HepG2 (cell line): ENCODE measurements at regions not wholly inside any gene's neighbourhood (a gene's known extent, or its start where the extent isn't known, plus 50 kb on each side); places are given as distances from the start of the nearest gene placed in this dataset.

Experiments used
- ATAC-seq: fragments of 200-7000 bp; cut with Tn5 transposase; 3 replicates; pipeline ENCODE4 v1.9.1; 2020; ENCODE audit warnings: mild to moderate bottlenecking, moderate library complexity
- BruUV-seq: library from RNA; stranded (reverse); fragments of 400-500 nt; replicated peaks from 2 replicates; lab custom pipeline; 2021; lab: Mats Ljungman, UMichigan
- CTCF ChIA-PET: fragments of 300-600 bp; formaldehyde crosslinking; extraction: SDS; loops from one replicate; lab custom pipeline; 2021; ENCODE audit warnings: low total read pairs, inconsistent platforms, low intra/inter-chr PET ratio; lab: Yijun Ruan, JAX
- POLR2A ChIA-PET: fragments of 350-600 bp; sonication (Branson Sonifier 250); formaldehyde crosslinking; loops from one replicate; lab custom pipeline; 2020; ENCODE audit warnings: antibody characterized with exemption, inconsistent platforms; lab: Yijun Ruan, JAX
- DNase-seq: peaks from one replicate; pipeline ENCODE4 v3.0.0-alpha.2; 2015; ENCODE audit warnings: low spot score
- FAIRE-seq: peaks from 3 replicates; lab custom pipeline; 2011; peaks lifted over from hg19 to GRCh38; lab: Jason Lieb, UNC
- H2AFZ ChIP-seq: one replicate; pipeline ENCODE4 v1.6.1; 2011; ENCODE audit warnings: low read length, inconsistent platforms
- H3K27ac ChIP-seq: fragments of 300-600 bp; 3 replicates; pipeline ENCODE4 v1.8.0; 2011; ENCODE audit warnings: mixed run types, mild to moderate bottlenecking, mixed read lengths, low read length, inconsistent platforms; ENCODE audit not compliant: insufficient read depth; ENCODE audit errors: extremely low read length
- H3K27me3 ChIP-seq, 2 experiments: fragments of 200-600 bp in 1 of 2; 2 replicates in 1 of 2; 3 replicates in 1 of 2; pipeline versions ENCODE4 v1.6.0 to v1.8.0; 2011; ENCODE audit warnings: low read length in 2 of 2, mild to moderate bottlenecking in 2 of 2, moderate library complexity in 2 of 2, inconsistent platforms in 1 of 2; ENCODE audit not compliant: insufficient read depth in 2 of 2, control insufficient read depth in 1 of 2
- H3K36me3 ChIP-seq, 2 experiments: fragments of 200-600 bp in 1 of 2; replicated peaks in 1 of 2; 2 replicates in 1 of 2; 3 replicates in 1 of 2; pipeline versions ENCODE4 v1.5.1 to v1.8.0; 2011; ENCODE audit warnings: low read length in 2 of 2, inconsistent platforms in 1 of 2; ENCODE audit not compliant: insufficient read depth in 2 of 2, control insufficient read depth in 1 of 2
- H3K4me1 ChIP-seq: 2 replicates; pipeline ENCODE4 v1.5.1; 2012; ENCODE audit warnings: low read length, inconsistent platforms; ENCODE audit not compliant: insufficient read depth
- H3K4me2 ChIP-seq: 2 replicates; pipeline ENCODE4 v1.6.0; 2011; ENCODE audit warnings: low read depth, low read length, inconsistent platforms
- H3K4me3 ChIP-seq, 3 experiments: fragments of 200-600 bp in 1 of 3; sonication (generic), shearing (Covaris generic) in 1 of 3; replicated peaks in 1 of 3; 2 replicates each; pipeline ENCODE4 v1.5.1; 2011 to 2016; ENCODE audit warnings: low read length in 3 of 3, inconsistent platforms in 2 of 3, low read depth in 2 of 3, mild to moderate bottlenecking in 2 of 3, control low read depth in 1 of 3, mixed read lengths in 1 of 3; ENCODE audit not compliant: insufficient read depth in 1 of 3
- H3K79me2 ChIP-seq: one replicate; pipeline ENCODE4 v1.6.1; 2011; ENCODE audit warnings: low read length, inconsistent platforms; ENCODE audit not compliant: insufficient read depth
- H3K9ac ChIP-seq: 2 replicates; pipeline ENCODE4 v1.6.0; 2011; ENCODE audit warnings: mild to moderate bottlenecking, low read depth, low read length, inconsistent platforms; ENCODE audit not compliant: insufficient read depth
- H3K9me3 ChIP-seq: 2 replicates; pipeline ENCODE4 v1.5.1; 2012; ENCODE audit warnings: mild to moderate bottlenecking, low read length
- H4K20me1 ChIP-seq: 2 replicates; pipeline ENCODE4 v1.6.0; 2011; ENCODE audit warnings: inconsistent platforms, mild to moderate bottlenecking, low read length, moderate library complexity; ENCODE audit not compliant: insufficient read depth
- AGO1 ChIP-seq: fragments of 200-400 bp; formaldehyde crosslinking; IDR thresholded peaks from 2 replicates; pipeline ENCODE4 v1.6.1; 2017; ENCODE audit warnings: mild to moderate bottlenecking, low read depth, low read length, moderate library complexity; ENCODE audit not compliant: poor library complexity, severe bottlenecking
- ERF ChIP-seq: IDR thresholded peaks from 2 replicates; pipeline ENCODE4 v1.6.1; 2018; ENCODE audit warnings: missing biosample characterization, missing genetic modification reagents
- KDM4B ChIP-seq: sonication (generic); formaldehyde crosslinking; IDR thresholded peaks from 2 replicates; pipeline ENCODE4 v1.4.0; 2020; ENCODE audit warnings: missing genetic modification reagents
- KLF13 ChIP-seq: sonication (generic); formaldehyde crosslinking; IDR thresholded peaks from 2 replicates; pipeline ENCODE4 v1.4.0; 2020; ENCODE audit warnings: mild to moderate bottlenecking, missing genetic modification reagents
- PLRG1 ChIP-seq: fragments of 450-650 bp; conservative IDR thresholded peaks from 2 replicates; pipeline ENCODE4 v1.6.1; 2016
- POGZ ChIP-seq: sonication (generic); formaldehyde crosslinking; IDR thresholded peaks from 2 replicates; pipeline ENCODE4 v1.4.0; 2020; ENCODE audit warnings: mild to moderate bottlenecking, missing genetic modification reagents
- POLR2AphosphoS5 ChIP-seq: IDR thresholded peaks from 2 replicates; pipeline ENCODE4 v1.6.1; 2012; ENCODE audit warnings: low read depth, low read length
- SALL1 ChIP-seq: sonication (generic); formaldehyde crosslinking; IDR thresholded peaks from 2 replicates; pipeline ENCODE4 v1.8.0; 2022; ENCODE audit warnings: mild to moderate bottlenecking, missing genetic modification reagents
- SMC3 ChIP-seq: IDR thresholded peaks from 2 replicates; pipeline ENCODE4 v1.6.1; 2011; ENCODE audit warnings: low read length, improper control_type of control experiment
- SRSF4 ChIP-seq: fragments of 200-400 bp; formaldehyde crosslinking; IDR thresholded peaks from one replicate; pipeline ENCODE4 v1.6.1; 2018; ENCODE audit warnings: mild to moderate bottlenecking, low read depth, low read length, moderate library complexity; ENCODE audit not compliant: poor library complexity, severe bottlenecking
- ZEB1 ChIP-seq: IDR thresholded peaks from 2 replicates; pipeline ENCODE4 v1.6.1; 2012; ENCODE audit warnings: mild to moderate bottlenecking, low read depth, inconsistent platforms; ENCODE audit not compliant: insufficient replicate concordance
- ZIK1 ChIP-seq: sonication (generic); formaldehyde crosslinking; IDR thresholded peaks from 2 replicates; pipeline ENCODE4 v1.5.0; 2020; ENCODE audit warnings: mild to moderate bottlenecking, low read depth, missing genetic modification reagents, borderline replicate concordance
- ZNF629 ChIP-seq: sonication (generic); formaldehyde crosslinking; conservative IDR thresholded peaks from 2 replicates; pipeline ENCODE4 v1.5.0; 2020; ENCODE audit warnings: missing genetic modification reagents
- ZNF772 ChIP-seq: sonication (generic); formaldehyde crosslinking; IDR thresholded peaks from 2 replicates; pipeline ENCODE4 v1.5.0; 2020; ENCODE audit warnings: mild to moderate bottlenecking, missing genetic modification reagents
- WGBS: methylation state at CpG from one replicate; pipeline ENCODE4 v1.1.6; 2017; ENCODE audit warnings: low lambda C conversion rate; 5-methylcytosine and 5-hydroxymethylcytosine counted together
- in situ Hi-C: cut with HindIII; loops from 2 replicates; pipeline ENCODE4 v1.10.0; 2017; ENCODE audit warnings: low pct_unique_long_range_greater_than_20kb; ENCODE audit not compliant: extremely low pct_ligation_motif_present
- intact Hi-C: fragments of 100-400 bp; cut with micrococcal nuclease; formaldehyde crosslinking; loops from one replicate; pipeline ENCODE4 v1.10.0; 2022; ENCODE audit not compliant: unreplicated experiment
- TF ChIP-seq, protein P1 (sequence below): sonication (generic); formaldehyde crosslinking; IDR thresholded peaks from 2 replicates; pipeline ENCODE4 v1.4.0; 2020; ENCODE audit warnings: missing genetic modification reagents
- TF ChIP-seq, protein P2 (sequence below), 2 experiments: fragments of 450-650 bp in 1 of 2; sonication (generic) in 1 of 2; formaldehyde crosslinking in 1 of 2; IDR thresholded peaks; 2 replicates each; pipeline versions ENCODE4 v1.6.1 to v1.8.0; 2016 to 2022; ENCODE audit warnings: antibody characterized with exemption in 1 of 2, mild to moderate bottlenecking in 1 of 2, missing genetic modification reagents in 1 of 2

GRCh38 chr12:111064154-111064553, 143.8 kb upstream of the MYL2 start:
- no peak overlapping the region for H2AFZ ChIP-seq
- H4K20me1 ChIP-seq, result no peaks in the 10 kb centered on the region
- H3K27ac ChIP-seq, result no peak overlapping the region
- no peaks in the 10 kb centered on the region for H3K9me3 ChIP-seq
- in situ Hi-C loops, result no loop called here
- H3K9ac ChIP-seq, result no peak overlapping the region
- no peak for FAIRE-seq
- TF ChIP-seq POGZ, result no peak
- no peak for TF ChIP-seq ZIK1 (CRISPR knock-in tag)
- no peak for TF ChIP-seq POLR2AphosphoS5
- no peak for TF ChIP-seq ZNF772
- no peak for TF ChIP-seq PLRG1
- no peak for TF ChIP-seq KDM4B
- TF ChIP-seq KLF13 (CRISPR knock-in tag), result no peak
- TF ChIP-seq SALL1 (CRISPR knock-in tag), result no peak
- TF ChIP-seq SMC3, result no peak
- no peak for TF ChIP-seq ERF (CRISPR knock-in tag)
- TF ChIP-seq, protein P1, sequence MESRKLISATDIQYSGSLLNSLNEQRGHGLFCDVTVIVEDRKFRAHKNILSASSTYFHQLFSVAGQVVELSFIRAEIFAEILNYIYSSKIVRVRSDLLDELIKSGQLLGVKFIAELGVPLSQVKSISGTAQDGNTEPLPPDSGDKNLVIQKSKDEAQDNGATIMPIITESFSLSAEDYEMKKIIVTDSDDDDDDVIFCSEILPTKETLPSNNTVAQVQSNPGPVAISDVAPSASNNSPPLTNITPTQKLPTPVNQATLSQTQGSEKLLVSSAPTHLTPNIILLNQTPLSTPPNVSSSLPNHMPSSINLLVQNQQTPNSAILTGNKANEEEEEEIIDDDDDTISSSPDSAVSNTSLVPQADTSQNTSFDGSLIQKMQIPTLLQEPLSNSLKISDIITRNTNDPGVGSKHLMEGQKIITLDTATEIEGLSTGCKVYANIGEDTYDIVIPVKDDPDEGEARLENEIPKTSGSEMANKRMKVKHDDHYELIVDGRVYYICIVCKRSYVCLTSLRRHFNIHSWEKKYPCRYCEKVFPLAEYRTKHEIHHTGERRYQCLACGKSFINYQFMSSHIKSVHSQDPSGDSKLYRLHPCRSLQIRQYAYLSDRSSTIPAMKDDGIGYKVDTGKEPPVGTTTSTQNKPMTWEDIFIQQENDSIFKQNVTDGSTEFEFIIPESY (CRISPR knock-in tag), result no peak
- no peak for TF ChIP-seq AGO1
- TF ChIP-seq SRSF4, result no peak
- TF ChIP-seq ZEB1, result no peak
- no peak for TF ChIP-seq ZNF629 (CRISPR knock-in tag)
- TF ChIP-seq, protein P2, sequence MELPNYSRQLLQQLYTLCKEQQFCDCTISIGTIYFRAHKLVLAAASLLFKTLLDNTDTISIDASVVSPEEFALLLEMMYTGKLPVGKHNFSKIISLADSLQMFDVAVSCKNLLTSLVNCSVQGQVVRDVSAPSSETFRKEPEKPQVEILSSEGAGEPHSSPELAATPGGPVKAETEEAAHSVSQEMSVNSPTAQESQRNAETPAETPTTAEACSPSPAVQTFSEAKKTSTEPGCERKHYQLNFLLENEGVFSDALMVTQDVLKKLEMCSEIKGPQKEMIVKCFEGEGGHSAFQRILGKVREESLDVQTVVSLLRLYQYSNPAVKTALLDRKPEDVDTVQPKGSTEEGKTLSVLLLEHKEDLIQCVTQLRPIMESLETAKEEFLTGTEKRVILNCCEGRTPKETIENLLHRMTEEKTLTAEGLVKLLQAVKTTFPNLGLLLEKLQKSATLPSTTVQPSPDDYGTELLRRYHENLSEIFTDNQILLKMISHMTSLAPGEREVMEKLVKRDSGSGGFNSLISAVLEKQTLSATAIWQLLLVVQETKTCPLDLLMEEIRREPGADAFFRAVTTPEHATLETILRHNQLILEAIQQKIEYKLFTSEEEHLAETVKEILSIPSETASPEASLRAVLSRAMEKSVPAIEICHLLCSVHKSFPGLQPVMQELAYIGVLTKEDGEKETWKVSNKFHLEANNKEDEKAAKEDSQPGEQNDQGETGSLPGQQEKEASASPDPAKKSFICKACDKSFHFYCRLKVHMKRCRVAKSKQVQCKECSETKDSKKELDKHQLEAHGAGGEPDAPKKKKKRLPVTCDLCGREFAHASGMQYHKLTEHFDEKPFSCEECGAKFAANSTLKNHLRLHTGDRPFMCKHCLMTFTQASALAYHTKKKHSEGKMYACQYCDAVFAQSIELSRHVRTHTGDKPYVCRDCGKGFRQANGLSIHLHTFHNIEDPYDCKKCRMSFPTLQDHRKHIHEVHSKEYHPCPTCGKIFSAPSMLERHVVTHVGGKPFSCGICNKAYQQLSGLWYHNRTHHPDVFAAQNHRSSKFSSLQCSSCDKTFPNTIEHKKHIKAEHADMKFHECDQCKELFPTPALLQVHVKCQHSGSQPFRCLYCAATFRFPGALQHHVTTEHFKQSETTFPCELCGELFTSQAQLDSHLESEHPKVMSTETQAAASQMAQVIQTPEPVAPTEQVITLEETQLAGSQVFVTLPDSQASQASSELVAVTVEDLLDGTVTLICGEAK (IDR thresholded peaks at IDR 0.05), result no peak
- TF ChIP-seq, protein P2 (CRISPR knock-in tag; IDR thresholded peaks at IDR 0.05), result no peak
- DNase-seq, result no peak
- 23% methylated on average over 3 of the region's 3 CpGs for WGBS
- no peak for ATAC-seq
- H3K36me3 ChIP-seq, result no peaks in the 10 kb centered on the region
- intact Hi-C loops, result no loop called here
- peaks cover 14% of the 10 kb centered on the region for H3K4me1 ChIP-seq
- BruUV-seq, result no TSS peak
- CTCF ChIA-PET, result no interaction called here
- no peak overlapping the region for H3K4me3 ChIP-seq
- POLR2A ChIA-PET, result no interaction called here
- no peaks in the 10 kb centered on the region for H3K79me2 ChIP-seq
- no peaks in the 10 kb centered on the region for H3K27me3 ChIP-seq
- H3K4me2 ChIP-seq, result no peak overlapping the region
